AG09309 (cell line): ENCODE measurements at regions not wholly inside any gene's neighbourhood (a gene's known extent, or its start where the extent isn't known, plus 50 kb on each side); places are given as distances from the start of the nearest gene placed in this dataset.

ENCODE experiments used
- DNase-seq: peaks from one replicate; pipeline ENCODE4 v3.0.0-alpha.2; 2010; ENCODE audit warnings: low read depth
- H3K4me3 ChIP-seq: 2 replicates; pipeline ENCODE4 v1.5.1; 2011; ENCODE audit warnings: mild to moderate bottlenecking, low read depth, low read length, moderate library complexity; ENCODE audit not compliant: control insufficient read depth
- CTCF ChIP-seq: IDR thresholded peaks from 2 replicates; pipeline ENCODE4 v1.5.1; 2011; ENCODE audit warnings: mild to moderate bottlenecking, low read depth, low read length, inconsistent platforms; ENCODE audit not compliant: insufficient read depth, control insufficient read depth; ENCODE audit errors: missing control alignments

DNA sequence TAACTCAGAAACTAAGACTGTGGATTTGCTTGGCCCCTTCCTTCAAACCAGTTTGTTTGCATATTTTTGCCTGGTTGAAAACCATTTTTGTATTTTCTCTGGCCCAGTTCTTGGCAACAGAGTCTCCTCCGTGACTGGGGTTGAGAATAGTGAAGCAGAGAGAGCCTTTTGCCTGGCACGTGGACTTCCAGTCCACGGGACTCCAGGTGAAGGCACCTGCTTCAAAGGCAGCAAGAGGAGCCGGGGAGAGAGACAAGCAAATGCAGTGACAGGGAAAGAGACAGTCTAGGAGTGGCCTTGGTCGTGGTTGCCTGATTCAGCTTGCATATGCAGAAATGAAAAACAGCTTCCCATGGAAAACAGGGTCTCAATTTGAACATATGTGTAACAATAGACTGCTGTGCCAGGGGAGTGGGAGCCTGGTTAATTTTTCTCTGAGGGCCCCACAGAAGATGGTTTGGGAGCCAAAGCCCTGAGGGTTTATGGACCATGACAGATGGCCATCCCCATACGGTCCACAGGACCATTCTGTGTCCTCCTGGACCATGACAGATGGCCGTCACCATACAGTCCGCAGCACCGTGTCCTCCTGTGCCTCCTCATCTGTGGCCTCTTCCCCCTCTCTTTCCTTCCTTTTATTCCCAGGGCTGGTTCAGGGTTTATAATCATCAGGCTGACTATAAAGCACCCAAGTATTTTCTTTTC is 272.2 kb upstream of the RASGEF1B start:
- TF ChIP-seq CTCF = no peak
- H3K4me3 ChIP-seq = no peak overlapping the region
- DNase-seq = no peak

GRCh38 chr4:81740487-81740886 is 268.8 kb upstream of the RASGEF1B start:
- TF ChIP-seq CTCF = no peak
- DNase-seq = no peak
- no peak overlapping the region for H3K4me3 ChIP-seq

DNA sequence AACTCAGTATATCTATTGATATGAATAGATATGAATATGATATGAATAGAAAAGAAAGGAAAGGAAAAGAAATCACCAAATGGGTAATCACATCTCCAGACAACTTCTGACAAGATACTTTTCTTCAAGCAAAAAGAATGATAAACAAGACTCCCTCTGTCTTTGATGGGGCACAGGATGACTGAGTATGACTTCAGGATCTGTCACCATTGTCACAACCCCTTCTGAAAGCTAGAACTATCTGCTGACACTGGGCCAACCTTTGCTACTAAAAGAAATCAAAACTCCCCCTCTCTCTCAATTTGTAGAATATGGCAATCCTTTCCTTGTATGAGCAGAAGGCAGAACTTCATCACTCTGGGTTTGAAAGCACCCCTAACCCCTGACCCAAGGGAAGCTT is 267.2 kb upstream of the RASGEF1B start:
- DNase-seq = no peak
- TF ChIP-seq CTCF = no peak
- no peak overlapping the region for H3K4me3 ChIP-seq

GRCh38 chr4:81737865-81738559 is 266.3 kb upstream of the RASGEF1B start:
- H3K4me3 ChIP-seq = no peak overlapping the region
- TF ChIP-seq CTCF = no peak
- DNase-seq = no peak

- DNase-seq = no peak
- no peak for TF ChIP-seq CTCF
Measured at GRCh38 chr4:81736324-81736723, 264.6 kb upstream of the RASGEF1B start.

GRCh38 chr4:81732980-81733379 is 261.3 kb upstream of the RASGEF1B start:
- no peak overlapping the region for H3K4me3 ChIP-seq
- no peak for TF ChIP-seq CTCF
- DNase-seq = no peak

More at GRCh38 chr4:81736324-81736723, 264.6 kb upstream of the RASGEF1B start:
- H3K4me3 ChIP-seq = no peak overlapping the region

DNA sequence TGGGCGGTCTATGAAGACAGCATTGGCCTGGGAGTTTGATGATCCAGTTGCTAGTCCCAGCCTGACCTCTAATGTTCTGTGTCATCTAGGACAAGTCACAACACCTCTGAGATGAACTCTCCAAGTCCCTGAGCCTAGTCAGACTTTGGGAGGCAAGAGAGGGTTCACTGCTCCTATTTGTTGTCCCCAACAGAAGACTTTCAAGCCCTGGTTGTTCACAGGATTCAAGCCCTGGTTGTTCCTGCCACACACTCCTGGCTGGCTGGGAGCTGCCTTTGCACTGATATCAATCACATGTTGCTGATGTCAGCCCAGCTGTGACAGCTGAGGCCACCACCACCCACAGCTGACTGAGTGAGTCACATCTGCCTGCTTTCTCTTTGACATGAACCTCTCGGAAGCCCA is 253.2 kb upstream of the RASGEF1B start:
- no peak for TF ChIP-seq CTCF
- no peak for DNase-seq
- no peak overlapping the region for H3K4me3 ChIP-seq
